ENCODE measurements at regions not wholly inside any gene's neighbourhood (a gene's known extent, or its start where the extent isn't known, plus 50 kb on each side); places are given as distances from the start of the nearest gene placed in this dataset.

DNA sequence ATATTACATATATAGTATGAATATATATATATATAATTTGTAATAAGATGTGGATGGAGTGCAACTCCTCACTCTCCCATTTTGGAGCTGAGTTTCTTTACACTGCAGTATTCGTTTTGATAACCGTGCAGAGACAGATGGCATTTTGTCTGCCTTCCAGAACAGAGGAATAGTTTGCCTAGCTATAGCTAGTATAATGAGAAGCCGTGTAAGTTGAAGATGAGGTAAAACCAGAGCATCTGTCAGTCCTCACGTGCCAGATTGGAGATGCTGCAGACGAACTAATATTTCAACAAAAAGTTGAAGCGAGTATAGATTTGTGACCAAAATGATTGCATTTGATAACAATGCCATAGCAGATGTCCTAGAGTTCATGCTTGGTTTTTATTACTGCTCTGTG, 180.6 kb downstream of the FMR1NB start:
- TF ChIP-seq, protein P1, sequence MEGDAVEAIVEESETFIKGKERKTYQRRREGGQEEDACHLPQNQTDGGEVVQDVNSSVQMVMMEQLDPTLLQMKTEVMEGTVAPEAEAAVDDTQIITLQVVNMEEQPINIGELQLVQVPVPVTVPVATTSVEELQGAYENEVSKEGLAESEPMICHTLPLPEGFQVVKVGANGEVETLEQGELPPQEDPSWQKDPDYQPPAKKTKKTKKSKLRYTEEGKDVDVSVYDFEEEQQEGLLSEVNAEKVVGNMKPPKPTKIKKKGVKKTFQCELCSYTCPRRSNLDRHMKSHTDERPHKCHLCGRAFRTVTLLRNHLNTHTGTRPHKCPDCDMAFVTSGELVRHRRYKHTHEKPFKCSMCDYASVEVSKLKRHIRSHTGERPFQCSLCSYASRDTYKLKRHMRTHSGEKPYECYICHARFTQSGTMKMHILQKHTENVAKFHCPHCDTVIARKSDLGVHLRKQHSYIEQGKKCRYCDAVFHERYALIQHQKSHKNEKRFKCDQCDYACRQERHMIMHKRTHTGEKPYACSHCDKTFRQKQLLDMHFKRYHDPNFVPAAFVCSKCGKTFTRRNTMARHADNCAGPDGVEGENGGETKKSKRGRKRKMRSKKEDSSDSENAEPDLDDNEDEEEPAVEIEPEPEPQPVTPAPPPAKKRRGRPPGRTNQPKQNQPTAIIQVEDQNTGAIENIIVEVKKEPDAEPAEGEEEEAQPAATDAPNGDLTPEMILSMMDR (IDR thresholded peaks at IDR 0.05; ENCODE audit: extremely low read depth in 1 of 2, insufficient read depth in 1 of 2, low read depth in 1 of 2, low read length in 2 of 2) = no peak
- no peak for TF ChIP-seq POLR2A (IDR thresholded peaks at IDR 0.05; ENCODE audit: low read depth, low read length)
- no peak for TF ChIP-seq POLR2AphosphoS5 (IDR thresholded peaks at IDR 0.05; ENCODE audit: insufficient read depth, low read depth, low read length)
- no peak for TF ChIP-seq EZH2 (IDR thresholded peaks at IDR 0.05; ENCODE audit: borderline replicate concordance, low read depth, low read length, severe bottlenecking)

Data from endothelial cell of umbilical vein (primary cell).